Neural progenitor cell (in vitro differentiated cells): ENCODE measurements at regions not wholly inside any gene's neighbourhood (a gene's known extent, or its start where the extent isn't known, plus 50 kb on each side); places are given as distances from the start of the nearest gene placed in this dataset.

Experiments used
- DNase-seq: peaks from one replicate; pipeline ENCODE4 v3.0.0-alpha.2; 2016; ENCODE audit warnings: low spot score
- H2AFZ ChIP-seq: fragments of 200-600 bp; sonication (generic); replicated peaks from 2 replicates; pipeline ENCODE4 v1.6.1; 2016; ENCODE audit warnings: antibody characterized with exemption
- H3F3A ChIP-seq: fragments of 200-600 bp; sonication (generic); 2 replicates; pipeline ENCODE4 v1.6.1; 2016; ENCODE audit warnings: antibody characterized with exemption, low read depth
- H3K27ac ChIP-seq: fragments of 200-600 bp; sonication (generic); 2 replicates; pipeline ENCODE4 v1.5.1; 2016; ENCODE audit warnings: mild to moderate bottlenecking
- H3K27me3 ChIP-seq: fragments of 200-600 bp; sonication (generic); 2 replicates; pipeline ENCODE4 v1.6.1; 2016; ENCODE audit warnings: mild to moderate bottlenecking, moderate library complexity
- H3K36me3 ChIP-seq: fragments of 200-600 bp; sonication (generic); 2 replicates; pipeline ENCODE4 v1.5.1; 2016
- H3K4me1 ChIP-seq: fragments of 200-600 bp; sonication (generic); 2 replicates; pipeline ENCODE4 v1.6.1; 2016; ENCODE audit warnings: mixed run types
- H3K4me2 ChIP-seq: fragments of 200-600 bp; sonication (generic); 2 replicates; pipeline ENCODE4 v1.6.1; 2016
- H3K4me3 ChIP-seq: fragments of 200-600 bp; sonication (generic); 2 replicates; pipeline ENCODE4 v1.5.1; 2016
- H3K79me2 ChIP-seq: fragments of 200-600 bp; sonication (generic); 2 replicates; pipeline ENCODE4 v1.6.1; 2016; ENCODE audit warnings: low read depth
- H3K9ac ChIP-seq: fragments of 200-600 bp; sonication (generic); 2 replicates; pipeline ENCODE4 v1.6.1; 2016
- H3K9me3 ChIP-seq: fragments of 200-600 bp; sonication (generic); 2 replicates; pipeline ENCODE4 v1.5.1; 2016; ENCODE audit warnings: low read depth
- H4K20me1 ChIP-seq: fragments of 200-600 bp; sonication (generic); 2 replicates; pipeline ENCODE4 v1.6.1; 2016; ENCODE audit warnings: low read depth
- H3K27ac Mint-ChIP-seq: 3 replicates; pipeline ENCODE4 v1.8.0; 2021; ENCODE audit warnings: mixed read lengths
- H3K27me3 Mint-ChIP-seq: 2 replicates; pipeline ENCODE4 v1.8.0; 2022; ENCODE audit warnings: low read depth, mild to moderate bottlenecking, inconsistent platforms, moderate library complexity, mixed read lengths; ENCODE audit not compliant: insufficient read depth
- H3K36me3 Mint-ChIP-seq: 3 replicates; pipeline ENCODE4 v1.8.0; 2021; ENCODE audit warnings: mixed read lengths
- H3K4me1 Mint-ChIP-seq: 3 replicates; pipeline ENCODE4 v1.8.0; 2021; ENCODE audit warnings: mixed read lengths
- H3K4me3 Mint-ChIP-seq: 3 replicates; pipeline ENCODE4 v1.8.0; 2021; ENCODE audit warnings: mild to moderate bottlenecking, moderate library complexity, mixed read lengths
- H3K9me3 Mint-ChIP-seq: 3 replicates; pipeline ENCODE4 v1.8.0; 2020; ENCODE audit warnings: mixed read lengths
- EZH2 ChIP-seq: fragments of 200-600 bp; sonication (generic); IDR thresholded peaks from 2 replicates; pipeline ENCODE4 v1.6.1; 2017; ENCODE audit warnings: antibody characterized with exemption, mild to moderate bottlenecking, moderate library complexity
- EZH2phosphoT487 ChIP-seq: fragments of 200-600 bp; sonication (generic); IDR thresholded peaks from 2 replicates; pipeline ENCODE4 v1.6.1; 2017; ENCODE audit warnings: antibody characterized with exemption
- TF ChIP-seq, protein P1 (sequence below): fragments of 200-600 bp; sonication (generic); IDR thresholded peaks from 2 replicates; pipeline ENCODE4 v1.5.1; 2017; ENCODE audit warnings: antibody characterized with exemption, mild to moderate bottlenecking

DNA sequence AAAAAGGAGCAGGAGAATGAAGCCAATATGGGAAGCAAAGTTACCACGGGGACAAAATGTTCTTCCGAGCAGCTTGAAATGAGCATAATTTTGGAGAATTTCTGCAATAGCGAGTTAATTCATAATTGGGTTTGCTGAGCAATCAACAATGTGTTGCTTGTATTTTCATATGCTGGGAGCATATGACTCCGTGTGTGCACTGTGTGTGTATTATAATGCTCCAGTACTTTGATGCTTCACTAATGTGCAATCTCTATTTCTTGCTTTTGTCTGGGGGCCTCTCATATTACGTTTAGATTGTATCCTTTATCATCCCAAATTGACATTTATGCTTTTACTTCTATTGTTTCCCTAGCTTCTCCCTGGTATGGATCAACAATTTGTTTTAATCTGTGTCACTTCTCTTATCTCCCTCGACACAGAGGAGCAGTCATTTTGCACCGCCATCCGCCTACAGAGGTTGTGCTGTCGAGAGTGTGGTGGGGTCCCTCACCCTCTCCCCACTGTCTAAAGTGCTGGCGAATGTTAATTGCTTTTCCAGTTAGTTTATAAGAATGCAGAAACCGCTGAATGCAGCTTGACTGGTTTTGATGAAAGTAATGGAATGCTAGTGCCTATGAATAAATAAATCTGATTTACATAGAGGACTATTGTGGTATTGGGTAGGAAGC is 372.5 kb upstream of the WWC1 start:
- no peak for TF ChIP-seq EZH2phosphoT487
- TF ChIP-seq, protein P1, sequence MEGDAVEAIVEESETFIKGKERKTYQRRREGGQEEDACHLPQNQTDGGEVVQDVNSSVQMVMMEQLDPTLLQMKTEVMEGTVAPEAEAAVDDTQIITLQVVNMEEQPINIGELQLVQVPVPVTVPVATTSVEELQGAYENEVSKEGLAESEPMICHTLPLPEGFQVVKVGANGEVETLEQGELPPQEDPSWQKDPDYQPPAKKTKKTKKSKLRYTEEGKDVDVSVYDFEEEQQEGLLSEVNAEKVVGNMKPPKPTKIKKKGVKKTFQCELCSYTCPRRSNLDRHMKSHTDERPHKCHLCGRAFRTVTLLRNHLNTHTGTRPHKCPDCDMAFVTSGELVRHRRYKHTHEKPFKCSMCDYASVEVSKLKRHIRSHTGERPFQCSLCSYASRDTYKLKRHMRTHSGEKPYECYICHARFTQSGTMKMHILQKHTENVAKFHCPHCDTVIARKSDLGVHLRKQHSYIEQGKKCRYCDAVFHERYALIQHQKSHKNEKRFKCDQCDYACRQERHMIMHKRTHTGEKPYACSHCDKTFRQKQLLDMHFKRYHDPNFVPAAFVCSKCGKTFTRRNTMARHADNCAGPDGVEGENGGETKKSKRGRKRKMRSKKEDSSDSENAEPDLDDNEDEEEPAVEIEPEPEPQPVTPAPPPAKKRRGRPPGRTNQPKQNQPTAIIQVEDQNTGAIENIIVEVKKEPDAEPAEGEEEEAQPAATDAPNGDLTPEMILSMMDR = no peak
- no peak for TF ChIP-seq EZH2
- Histone ChIP-seq H3K9ac (no peak overlapping the region), H2AFZ (no peak overlapping the region), H3K79me2 (no peaks in the 10 kb centered on the region), H3K4me2 (peak overlapping the region; percentile 11), H4K20me1 (no peaks in the 10 kb centered on the region), H3K36me3 (no peaks in the 10 kb centered on the region), H3K4me1 (peaks cover 30% of the 10 kb centered on the region), H3K27ac (no peak overlapping the region), H3F3A (no peaks in the 10 kb centered on the region), H3K27me3 (no peaks in the 10 kb centered on the region), H3K4me3 (no peak overlapping the region), H3K9me3 (no peaks in the 10 kb centered on the region)
- Mint-ChIP-seq H3K36me3 (peaks cover 10% of the 10 kb centered on the region), H3K27me3 (peaks cover 2% of the 10 kb centered on the region), H3K4me3 (no peak overlapping the region), H3K27ac (peak overlapping the region; percentile 68), H3K4me1 (peaks cover 49% of the 10 kb centered on the region), H3K9me3 (peaks cover 8% of the 10 kb centered on the region)
- DNase-seq = no peak

DNA sequence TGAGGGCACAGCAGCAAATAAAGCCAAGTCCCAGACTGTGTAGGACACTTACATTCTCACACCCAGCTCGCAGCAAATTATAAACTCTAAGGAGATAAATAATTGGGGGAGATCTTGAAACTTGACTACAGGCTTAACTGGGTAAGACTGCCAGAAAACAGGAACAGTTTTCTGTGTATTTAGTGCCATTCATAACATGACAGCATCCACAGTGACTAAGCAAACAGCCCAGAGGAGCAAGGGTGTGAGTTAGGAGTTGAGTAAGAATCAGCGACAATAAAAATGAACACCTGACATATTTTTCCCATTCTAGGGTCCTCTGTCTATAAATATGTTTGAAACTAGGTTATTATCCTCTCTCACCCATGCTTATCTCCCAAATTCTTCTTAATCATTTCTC is 370.9 kb upstream of the WWC1 start:
- peaks cover 30% of the 10 kb centered on the region for H3K4me1 ChIP-seq
- no peak overlapping the region for H3K9ac ChIP-seq
- Mint-ChIP-seq H3K9me3 (peaks cover 6% of the 10 kb centered on the region), H3K4me3 (no peak overlapping the region), H3K27me3 (no peaks in the 10 kb centered on the region), H3K27ac (no peak overlapping the region), H3K36me3 (peaks cover 8% of the 10 kb centered on the region), H3K4me1 (peaks cover 43% of the 10 kb centered on the region)
- no peaks in the 10 kb centered on the region for H4K20me1 ChIP-seq
- no peak overlapping the region for H3K4me3 ChIP-seq
- H3K9me3 ChIP-seq = no peaks in the 10 kb centered on the region
- no peaks in the 10 kb centered on the region for H3K36me3 ChIP-seq
- H2AFZ ChIP-seq = no peak overlapping the region
- no peaks in the 10 kb centered on the region for H3K27me3 ChIP-seq
- H3K4me2 ChIP-seq = no peak overlapping the region
- H3F3A ChIP-seq = no peaks in the 10 kb centered on the region
- H3K79me2 ChIP-seq = no peaks in the 10 kb centered on the region
- TF ChIP-seq, protein P1 = no peak
- no peak for TF ChIP-seq EZH2
- TF ChIP-seq EZH2phosphoT487 = no peak
- DNase-seq = no peak
- no peak overlapping the region for H3K27ac ChIP-seq

DNA sequence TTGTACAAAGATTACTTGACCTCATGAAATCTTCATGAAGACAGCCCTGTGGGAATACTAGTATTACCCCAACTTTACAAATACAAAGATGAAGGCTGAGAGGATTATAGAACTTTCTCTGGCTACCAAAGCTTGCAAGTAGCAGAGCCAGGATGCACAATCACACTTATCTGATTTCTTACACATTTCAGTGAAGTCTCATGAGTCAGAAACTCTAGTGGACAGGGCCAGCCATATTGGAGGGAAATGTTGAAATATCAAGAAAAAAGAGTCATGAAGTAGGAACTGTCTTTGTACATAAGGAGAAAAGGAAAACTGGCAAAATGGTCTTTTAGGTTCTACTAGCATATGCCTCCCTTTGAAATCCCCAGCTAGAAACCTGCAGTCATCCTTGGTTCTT is 369.6 kb upstream of the WWC1 start:
- Histone ChIP-seq H3F3A (no peaks in the 10 kb centered on the region), H3K4me1 (peaks cover 22% of the 10 kb centered on the region), H3K9ac (no peak overlapping the region), H3K4me3 (no peak overlapping the region), H3K27ac (no peak overlapping the region), H3K27me3 (no peaks in the 10 kb centered on the region), H3K79me2 (no peaks in the 10 kb centered on the region), H3K36me3 (no peaks in the 10 kb centered on the region), H2AFZ (no peak overlapping the region), H3K4me2 (no peak overlapping the region), H3K9me3 (no peaks in the 10 kb centered on the region), H4K20me1 (no peaks in the 10 kb centered on the region)
- Mint-ChIP-seq H3K4me1 (peaks cover 31% of the 10 kb centered on the region), H3K4me3 (no peak overlapping the region), H3K27ac (no peak overlapping the region), H3K27me3 (no peaks in the 10 kb centered on the region), H3K36me3 (peaks cover 11% of the 10 kb centered on the region), H3K9me3 (peaks cover 9% of the 10 kb centered on the region)
- TF ChIP-seq, protein P1 = no peak
- TF ChIP-seq EZH2phosphoT487 (no peak), EZH2 (no peak)
- no peak for DNase-seq
